GM21619 (cell line): ENCODE measurements at regions not wholly inside any gene's neighbourhood (a gene's known extent, or its start where the extent isn't known, plus 50 kb on each side); places are given as distances from the start of the nearest gene placed in this dataset.

Experiments
- ATAC-seq: cut with Tn5 transposase; IDR thresholded peaks from one replicate; pipeline ENCODE4 v1.9.1; 2021; ENCODE audit not compliant: unreplicated experiment

DNA sequence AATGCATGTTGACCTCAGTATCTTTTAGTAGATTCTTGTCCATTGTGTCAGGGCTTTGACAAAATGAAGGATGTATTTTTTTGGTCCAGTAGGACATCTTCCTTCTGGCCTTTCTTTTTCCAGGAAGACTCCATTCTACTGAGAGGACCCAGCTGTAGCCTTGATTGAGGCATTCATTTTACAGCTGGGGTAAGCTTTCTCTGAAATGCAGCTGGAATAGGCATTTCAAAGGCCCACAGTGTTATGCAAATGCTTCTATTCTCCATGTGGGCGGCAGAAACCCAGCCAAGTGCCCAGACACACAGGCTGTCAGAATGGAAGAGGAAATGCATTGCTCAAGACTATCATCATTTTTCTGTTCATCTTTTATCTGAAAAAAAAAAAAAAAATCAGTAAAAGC, 629.0 kb upstream of the CDH8 start:
- ATAC-seq = no peak

DNA sequence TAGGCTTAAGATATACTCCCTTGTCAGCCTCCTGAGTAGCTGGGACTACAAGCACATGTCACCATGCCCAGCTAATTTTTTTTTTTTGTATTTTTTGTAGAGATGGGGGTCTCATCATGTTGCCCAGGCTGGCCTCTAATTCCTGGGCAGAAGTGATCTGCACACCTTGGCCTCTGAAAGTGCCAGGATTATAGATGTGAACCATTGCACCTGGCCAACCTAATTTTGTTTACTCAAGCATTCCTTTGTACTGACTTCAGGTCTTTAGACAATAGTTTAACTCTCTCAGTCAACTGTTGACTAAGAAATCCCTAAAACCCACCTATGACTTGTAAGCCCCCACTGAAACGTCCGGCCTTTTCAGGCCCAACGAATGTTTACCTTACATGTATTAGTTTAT, 628.3 kb upstream of the CDH8 start:
- no peak for ATAC-seq

DNA sequence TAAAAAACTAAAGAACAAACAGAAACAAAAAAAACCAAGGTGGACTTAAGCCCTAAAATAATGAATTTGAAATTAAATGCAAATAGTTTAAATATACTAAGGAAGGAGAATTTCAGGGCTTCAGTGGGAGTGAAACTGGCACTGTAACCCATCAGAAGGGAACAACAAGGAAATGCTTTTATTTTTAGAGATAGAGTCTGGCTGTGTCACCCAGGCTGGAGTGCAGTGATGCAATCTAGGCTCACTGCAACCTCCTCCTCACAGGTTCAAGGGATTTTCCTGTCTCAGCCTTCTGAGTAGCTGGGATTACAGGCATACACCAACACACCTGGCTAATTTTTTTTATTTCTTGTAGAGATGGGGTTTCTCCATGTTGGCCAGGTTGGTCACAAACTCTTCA, 625.2 kb upstream of the CDH8 start:
- ATAC-seq = no peak

DNA sequence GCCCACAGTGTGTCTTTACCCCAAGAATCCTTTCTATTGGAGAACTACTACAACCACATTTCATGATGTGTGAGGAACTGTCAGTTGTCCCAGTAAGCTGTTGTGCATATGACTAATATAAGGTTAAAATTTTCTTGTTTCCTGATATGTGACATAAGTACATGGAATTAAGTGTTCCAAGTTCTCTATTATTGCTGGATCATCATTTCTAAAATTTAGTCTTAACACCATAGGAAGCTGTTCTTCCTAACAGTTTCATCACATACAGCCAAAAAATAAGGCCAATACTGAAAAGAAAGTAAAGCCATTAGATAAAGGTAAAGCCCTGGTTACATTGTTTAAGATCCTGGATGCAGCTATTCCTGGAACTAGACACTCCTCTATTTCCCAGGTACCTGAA, 620.9 kb upstream of the CDH8 start:
- ATAC-seq = no peak

DNA sequence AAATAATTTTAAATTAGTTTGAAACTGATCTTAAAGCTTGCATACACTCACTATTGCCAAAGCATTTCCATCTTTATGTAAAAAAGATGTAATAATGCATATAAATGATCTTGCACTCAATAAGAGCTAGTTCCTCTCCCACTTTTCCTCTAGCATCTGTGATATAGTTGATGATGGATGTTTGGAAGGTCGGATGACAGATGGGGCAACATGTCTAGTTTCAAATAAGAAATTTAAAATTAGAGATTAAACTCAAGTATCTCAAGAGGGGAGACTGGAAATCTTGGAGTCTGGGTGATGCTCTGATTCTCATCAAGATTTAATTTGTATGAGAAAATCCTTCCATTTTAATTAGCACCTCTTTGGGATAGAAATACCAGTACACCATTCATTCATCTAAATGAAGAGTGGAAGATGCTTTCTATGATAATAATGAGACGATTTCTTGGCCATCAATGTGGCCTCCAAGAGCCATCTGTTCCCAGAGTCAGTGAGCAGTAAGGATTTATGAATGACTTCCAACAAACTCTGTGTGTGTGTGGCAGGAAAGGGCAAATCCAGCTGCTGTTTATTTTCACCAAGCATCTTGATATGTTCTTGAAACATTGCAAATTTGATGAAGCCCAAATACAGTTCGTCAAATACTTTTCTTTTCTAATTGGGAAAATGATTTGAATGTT, 616.3 kb upstream of the CDH8 start:
- ATAC-seq = no peak

DNA sequence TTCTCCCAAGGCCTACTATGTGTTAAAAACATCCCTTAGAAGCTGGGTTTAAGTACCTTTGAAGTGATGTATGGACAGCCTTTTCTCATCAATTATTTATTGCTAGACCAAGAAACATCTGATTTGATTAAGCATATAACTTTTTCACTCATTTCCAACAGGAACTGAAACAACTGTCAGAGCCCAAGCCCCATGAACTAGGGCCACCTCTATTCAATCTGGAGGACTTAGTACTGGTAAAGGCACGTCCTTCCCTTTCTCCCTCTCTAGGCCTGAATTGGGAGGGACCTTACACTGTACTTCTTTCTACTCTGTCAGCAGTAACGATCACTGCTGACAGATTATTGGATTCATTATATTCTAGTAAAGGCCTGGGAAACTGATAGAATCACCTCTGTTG, 612.0 kb upstream of the CDH8 start:
- ATAC-seq = no peak

DNA sequence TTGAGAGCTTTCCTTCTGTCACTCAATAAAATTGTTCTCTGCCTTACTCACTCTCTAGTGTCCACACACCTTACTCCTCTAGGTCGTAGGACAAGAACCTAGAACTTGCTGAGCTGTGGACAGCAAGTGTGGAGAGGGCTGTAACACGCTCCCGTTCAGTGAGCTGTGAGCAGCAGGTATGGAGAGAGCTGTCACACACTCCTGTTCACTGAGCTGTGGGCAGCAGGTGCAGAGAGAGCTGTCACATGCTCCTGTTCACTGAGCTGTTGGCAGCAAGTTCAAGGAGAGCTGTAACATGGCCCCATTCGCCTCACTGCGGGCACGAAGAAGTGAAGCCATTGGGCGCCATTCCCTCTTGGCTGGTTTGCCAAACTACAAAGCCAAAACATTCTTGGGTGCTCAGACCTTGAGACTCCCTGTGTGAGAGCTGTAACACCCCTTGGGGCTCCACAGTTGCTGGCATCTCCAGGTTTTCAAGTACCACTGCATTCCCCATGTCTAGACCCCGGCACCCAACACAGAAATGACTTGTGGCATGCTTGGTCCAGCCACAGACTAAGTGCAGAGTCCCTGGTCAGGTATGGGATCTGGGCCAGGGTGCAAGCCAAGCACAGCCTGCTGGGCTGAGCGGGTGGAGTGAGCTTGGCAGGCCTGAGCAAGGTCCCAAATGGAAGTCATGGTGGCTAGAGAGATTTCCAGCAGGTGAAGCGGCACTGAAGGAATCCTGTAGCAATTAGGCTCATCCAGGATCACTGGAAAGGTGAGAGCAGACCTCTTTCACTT, 608.0 kb upstream of the CDH8 start:
- ATAC-seq = no peak

DNA sequence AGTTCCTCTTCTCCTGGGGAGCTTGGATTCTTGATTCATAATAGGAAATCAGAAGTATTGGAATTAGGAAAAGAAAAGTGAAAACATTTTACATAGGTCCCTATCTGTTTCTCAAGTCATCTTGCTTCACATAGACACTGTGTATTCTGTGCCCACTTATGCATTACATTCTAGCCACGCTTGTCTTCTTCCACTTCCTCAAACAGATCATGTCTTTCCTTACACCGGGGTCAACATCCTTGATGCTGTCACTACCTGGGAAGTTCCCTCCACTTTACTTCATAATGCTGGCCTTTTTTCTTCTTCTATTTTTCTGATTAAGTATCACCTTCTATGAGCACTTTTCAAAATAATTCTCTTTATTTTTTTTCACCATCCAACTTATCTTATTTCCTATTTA, 606.4 kb upstream of the CDH8 start:
- no peak for ATAC-seq

DNA sequence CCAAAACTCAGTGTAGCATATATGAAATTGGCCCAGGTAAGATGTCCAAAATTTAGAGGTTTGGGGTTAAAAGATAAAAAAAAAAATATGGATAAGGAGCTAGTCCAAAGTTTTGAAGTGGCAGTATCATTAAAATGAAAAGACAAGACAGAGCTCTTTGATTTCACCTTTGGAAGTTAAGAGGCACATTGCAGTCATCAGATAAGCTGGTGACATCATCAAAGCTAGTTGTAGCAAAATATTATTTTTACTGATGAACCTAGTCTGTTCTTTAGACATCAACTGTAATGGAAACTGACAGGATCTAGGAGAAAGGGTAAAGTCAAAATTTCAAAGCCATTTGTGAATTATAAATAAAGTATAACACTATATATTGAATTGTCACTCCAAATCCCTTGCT, 603.7 kb upstream of the CDH8 start:
- no peak for ATAC-seq

DNA sequence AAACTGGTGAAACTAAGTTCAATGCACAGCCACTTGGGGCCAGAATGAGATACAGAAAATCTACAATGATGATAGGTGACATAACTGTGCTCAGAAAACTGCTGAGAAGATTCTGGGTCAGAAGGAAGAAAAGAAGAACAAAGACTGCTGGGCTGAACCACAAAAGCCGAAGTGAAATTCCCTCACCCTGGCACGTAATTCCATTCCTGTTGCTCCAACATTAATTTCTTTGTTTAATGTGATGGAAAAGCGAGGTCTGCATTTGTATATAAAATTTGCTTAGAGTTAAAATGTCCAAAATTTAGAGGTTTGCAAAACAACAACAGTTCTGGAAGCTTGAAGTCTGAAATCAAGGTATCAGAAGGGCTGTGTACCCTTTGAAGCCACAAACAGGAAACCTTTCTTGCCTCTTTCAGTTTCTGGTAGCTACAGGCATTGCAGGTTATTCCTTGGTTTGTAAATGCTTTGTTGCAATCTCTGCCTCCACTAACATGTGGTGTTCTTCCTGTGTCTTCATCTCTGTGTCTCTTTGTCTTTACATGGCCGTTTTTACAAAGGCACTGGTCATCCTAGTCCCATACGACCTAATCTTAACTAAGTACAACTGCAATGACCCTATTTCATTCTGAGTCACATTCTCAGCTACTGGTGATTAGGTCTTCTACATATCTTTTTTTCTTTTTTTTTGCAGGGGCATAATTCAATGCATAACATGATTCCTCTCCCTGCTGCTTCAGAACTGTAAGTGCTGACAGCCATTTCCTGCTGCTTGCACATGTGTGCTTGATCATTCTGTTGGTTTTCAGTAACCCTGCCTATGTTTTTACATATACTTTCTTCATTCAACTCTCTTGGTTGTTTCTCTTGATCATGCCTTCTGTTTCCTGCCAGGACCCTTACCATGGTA, 603.0 kb upstream of the CDH8 start:
- ATAC-seq = peak; percentile 74

DNA sequence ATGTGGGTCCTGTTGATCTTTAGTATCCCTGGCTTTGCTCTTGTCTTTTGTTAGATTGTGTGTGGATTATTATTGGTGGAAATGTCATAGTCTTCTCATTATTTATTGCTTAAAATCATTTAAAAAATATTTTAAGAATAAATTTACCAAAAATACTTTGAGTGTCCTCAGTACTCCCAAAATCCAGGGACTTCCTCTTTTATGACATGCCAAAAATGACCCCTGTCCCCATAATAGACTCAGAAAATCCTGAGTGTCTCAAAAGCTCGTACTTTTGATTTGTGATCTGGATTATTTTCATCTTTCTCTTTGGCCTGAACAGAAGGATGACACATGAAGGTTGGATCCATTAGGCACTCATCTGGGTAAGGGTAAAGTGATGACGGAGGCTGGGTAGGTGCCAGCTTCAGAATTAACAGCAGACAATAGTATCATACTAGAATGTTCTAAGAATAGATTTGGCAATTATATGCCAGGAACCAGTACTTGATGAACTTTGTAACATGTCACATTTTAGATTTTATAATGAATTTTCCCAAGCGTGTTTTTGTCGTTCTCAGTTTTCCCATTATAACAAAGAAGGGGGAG, 602.2 kb upstream of the CDH8 start:
- no peak for ATAC-seq

DNA sequence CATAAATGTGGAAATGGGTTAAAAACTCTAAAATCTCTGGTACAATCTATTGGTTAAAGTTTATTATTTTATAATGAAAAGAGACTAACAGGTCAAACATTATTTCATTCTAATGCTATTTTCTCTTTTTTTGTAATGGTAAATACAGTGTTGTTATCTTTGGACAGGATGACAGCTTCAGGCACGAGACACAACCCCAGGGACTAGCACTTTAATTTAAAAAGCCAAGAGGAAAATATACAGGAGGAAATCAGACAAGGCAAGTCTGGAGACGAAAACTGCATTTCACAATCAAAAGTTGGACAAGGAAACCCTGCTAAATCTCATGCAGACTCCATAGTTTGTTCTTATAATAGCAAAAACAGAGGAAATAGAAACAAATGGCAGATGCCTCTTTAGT, 589.1 kb upstream of the CDH8 start:
- ATAC-seq = no peak

DNA sequence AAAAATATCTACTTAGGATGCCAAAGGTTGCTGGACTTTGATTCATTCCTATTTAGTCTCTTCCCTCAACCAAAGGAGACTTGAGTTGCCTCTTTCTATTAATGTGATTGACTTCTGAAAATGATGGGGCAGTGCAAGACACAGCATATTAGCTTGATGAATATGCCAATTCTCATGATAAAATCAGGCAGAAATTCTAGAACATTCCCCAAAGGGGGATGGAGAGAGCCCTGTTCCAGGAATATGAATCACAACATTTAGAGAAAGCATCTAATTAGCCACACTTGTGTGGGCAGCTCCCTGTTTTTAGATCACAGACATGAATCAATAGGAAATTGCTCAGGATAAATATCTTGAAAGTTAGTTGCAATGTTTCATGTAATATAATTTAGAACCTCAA, 584.0 kb upstream of the CDH8 start:
- ATAC-seq = no peak

DNA sequence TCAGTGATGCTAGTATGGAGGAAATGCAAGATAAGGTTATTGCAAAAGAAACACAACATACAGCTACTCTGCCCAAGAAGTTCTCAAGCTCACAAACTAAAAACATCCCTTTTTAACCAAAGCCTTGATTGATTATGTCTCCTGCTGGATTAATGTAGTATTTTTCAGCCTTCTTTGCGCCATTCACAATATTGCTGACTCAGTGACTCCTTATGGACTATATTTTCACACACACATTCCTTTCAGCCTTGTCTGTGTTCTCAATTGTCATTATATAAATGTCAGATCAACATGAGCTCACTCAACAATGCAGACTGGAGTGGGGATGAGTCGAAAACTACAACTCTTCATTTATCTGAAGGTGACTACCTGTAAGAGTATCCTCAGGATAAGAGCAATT, 579.3 kb upstream of the CDH8 start:
- ATAC-seq = no peak

DNA sequence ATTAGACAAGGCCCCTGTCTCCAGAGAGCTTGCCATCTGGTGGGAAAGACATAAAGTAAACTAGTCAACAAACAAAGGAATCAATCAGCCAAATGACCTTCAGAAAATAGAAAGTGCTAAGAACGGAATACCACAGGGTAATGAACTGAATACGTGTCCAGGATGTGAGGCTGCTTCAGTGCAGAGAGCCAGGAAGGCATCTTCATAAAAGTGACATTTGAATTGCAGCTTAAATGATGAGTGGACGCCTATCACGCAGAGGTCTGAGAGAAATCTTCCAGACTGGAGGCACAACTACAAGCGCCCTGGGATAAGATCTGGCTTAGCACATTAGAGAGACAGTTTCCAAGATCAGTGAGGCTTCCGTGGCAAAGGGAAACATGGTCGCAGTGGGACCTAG, 574.1 kb upstream of the CDH8 start:
- ATAC-seq = no peak

DNA sequence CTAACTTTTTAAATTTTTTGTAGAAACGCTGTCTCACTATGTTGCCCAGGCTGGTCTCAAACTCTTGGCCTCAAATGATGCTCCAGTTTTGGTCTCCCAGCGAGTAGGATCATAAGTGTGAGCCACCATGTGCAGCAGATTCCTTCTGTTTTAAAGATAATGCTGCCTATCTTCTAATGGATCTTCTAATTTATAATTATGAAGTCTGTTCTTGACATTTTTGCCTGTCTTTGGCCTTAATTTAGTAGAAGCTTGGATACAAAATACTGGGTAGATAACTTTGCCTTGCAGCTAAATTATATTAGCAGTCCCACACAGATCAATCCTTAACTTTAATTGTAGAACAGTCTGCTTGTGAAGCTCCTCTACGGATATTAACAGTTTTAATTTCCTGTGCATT, 566.6 kb upstream of the CDH8 start:
- ATAC-seq = no peak

DNA sequence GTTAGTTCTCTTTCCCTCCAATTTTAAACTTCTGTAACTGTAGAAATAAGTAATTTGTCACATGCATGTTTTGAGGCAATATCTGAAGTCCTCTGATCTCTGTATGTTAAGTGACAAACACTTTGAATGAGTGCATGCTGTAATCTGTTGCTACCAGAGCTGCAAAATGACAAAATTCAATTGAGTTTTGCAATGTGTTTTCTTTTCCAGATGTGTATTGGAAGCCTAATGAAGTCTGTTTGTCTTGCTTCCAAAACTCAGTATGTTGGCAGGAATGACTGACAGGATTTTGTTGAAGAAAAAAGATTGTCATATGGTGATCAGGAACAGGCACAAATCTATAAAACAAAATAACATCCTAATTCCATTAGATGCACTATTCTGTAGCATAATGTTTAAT, 561.6 kb upstream of the CDH8 start:
- ATAC-seq = no peak

DNA sequence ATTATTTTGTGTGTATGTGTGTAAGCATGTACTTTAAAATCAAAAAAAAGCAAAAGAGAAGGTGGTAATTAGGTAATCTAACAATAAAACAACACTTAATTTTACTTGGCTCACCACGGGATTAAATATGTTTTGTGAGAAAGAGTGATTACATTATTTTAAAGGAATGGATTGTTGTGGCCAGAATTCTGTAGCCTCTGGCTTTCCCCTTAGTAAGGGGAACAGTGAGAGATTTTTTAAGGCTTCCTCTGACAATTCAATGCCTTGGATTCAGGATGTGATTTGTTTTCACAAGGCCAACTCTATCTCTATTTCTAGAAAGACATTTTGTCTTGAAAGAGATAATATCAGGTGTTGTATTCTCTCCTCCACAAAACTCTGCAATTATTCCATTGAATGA, 560.3 kb upstream of the CDH8 start:
- ATAC-seq = no peak

DNA sequence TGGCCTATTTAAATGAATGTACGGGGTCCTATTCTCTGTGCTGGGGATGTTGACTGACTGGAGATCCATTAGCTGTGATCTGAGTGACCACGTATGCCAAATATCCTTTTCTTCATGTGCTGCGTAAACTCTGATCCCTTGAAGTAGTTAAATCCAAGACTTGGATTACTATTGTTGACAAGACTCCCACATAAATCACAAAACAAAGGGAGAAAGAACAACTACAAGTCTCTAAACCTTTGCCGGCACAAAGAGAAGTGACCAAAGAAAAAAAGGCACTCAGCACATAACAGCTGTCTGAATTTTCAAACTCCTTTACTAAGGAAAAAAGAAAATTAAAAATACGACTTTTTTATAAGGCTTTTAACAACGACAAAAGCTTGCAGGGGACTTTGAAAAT, 559.9 kb upstream of the CDH8 start:
- ATAC-seq = no peak

DNA sequence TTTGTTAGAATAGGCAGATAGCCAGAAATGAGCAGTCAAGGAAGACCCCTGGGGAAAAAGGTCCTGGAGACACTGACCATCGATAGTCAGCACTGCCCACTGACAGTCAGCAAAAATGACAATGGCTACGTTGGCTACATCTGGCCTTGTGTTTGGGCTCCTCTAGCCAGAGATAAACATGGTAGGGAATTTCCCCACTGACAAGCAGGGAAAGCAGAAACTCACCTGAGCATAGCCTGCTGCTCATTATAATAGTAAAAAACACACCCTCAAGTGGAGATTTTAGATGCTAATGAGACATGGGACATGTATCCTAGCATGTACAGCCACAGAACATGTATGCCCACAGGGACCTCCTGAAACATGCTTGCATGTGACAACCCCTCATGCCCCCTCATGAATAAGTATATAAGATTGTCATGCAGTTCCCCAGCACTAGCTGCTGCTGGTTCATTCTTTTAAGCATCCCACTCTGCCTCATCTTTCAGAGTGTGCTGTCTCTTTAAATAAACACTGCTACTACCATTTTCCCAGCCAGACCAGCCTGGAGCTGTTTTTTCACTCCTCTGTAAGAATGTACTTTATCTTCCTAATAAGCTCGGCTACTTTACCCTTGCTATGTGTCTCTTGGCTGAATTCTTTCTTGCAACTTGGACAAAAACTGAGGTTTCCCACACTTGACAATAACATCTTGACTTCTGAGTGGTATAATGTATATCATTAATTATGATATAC, 550.1 kb upstream of the CDH8 start:
- no peak for ATAC-seq

DNA sequence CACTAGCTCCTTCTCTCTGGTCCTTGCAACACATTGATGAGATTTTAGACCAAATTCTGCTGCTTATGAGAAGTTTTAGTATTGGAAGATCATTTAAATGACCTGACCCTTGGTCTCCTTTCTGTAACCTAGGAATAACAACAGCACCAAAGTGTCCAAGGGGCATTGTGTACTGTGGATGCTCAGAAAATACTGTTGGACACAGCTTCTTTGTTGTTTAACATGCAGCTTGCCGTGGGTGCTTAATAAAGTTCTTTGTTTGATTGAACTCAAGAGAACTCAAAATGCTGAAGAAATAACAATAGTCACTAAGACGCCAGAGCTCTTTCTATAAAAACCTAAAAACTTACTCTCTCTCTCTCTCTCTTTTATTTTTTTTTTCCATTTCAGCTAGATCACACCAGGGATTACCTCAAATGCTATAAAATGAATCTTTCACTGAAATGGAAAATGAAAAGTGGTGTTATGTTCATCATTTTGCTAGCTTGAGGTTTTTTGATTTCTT, 548.9 kb upstream of the CDH8 start:
- no peak for ATAC-seq
